ENCODE measurements at regions not wholly inside any gene's neighbourhood (a gene's known extent, or its start where the extent isn't known, plus 50 kb on each side); places are given as distances from the start of the nearest gene placed in this dataset.

DNA sequence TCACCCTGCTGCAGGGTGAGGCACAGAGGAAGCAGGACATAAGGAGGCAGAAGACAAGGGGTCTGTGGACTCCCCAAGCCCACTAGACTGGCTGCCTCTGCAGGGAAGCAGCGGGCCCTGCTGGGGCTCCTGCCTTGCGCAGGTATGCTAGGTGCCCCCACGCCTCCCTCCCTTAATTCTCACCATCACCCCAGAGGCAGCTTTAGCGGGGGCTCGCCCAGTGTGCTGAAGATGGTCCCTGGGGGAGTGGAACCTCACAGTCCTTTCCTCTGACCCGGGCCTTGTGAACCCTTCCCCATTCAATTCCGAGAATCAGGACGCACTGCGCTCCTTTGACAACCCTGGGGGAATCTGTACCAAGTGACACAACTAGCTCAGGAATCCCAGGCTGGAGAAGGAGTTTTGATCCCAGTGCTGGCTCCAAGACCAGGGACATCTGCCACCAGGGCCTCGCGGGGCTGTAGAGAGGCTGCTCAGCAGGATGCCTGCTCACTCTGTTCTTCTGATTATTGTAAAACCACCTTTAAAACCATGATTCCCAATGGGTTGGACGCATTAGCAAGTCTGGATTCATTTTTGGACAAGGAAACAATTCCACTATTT, 468.4 kb downstream of the TCERG1L start:
- Mint-ChIP-seq H3K9me3 (peaks cover 75% of the 10 kb centered on the region), H3K36me3 (ENCODE audit: low read depth) (peaks cover 7% of the 10 kb centered on the region; the same call in 1 of the 3 replicates), H3K4me1 (peaks cover 10% of the 10 kb centered on the region), H3K27me3 (ENCODE audit: insufficient read depth, low read depth, poor library complexity) (peaks cover 2% of the 10 kb centered on the region), H3K27ac (no peak overlapping the region), H3K4me3 (no peak overlapping the region)
- Histone ChIP-seq H3K9me2 (ENCODE audit: insufficient read depth) (no peaks in the 10 kb centered on the region), H2AFZ (no peak overlapping the region), H3K79me2 (replicated peaks; ENCODE audit: insufficient read depth) (no peaks in the 10 kb centered on the region), H3K27me3 (ENCODE audit: insufficient read depth) (no peaks in the 10 kb centered on the region), H3K4me3 (no peak overlapping the region), H3K4me1 (ENCODE audit: insufficient read depth) (0 out of 2 replicates have a peak, but pooled peaks cover 5% of the 10 kb centered on the region), H3F3A (replicated peaks; ENCODE audit: low read depth) (no peaks in the 10 kb centered on the region), H3K4me2 (no peak overlapping the region), H3K36me3 (ENCODE audit: insufficient read depth) (no peaks in the 10 kb centered on the region), H4K20me1 (replicated peaks; ENCODE audit: insufficient read depth) (no peaks in the 10 kb centered on the region), H3K27ac (ENCODE audit: low read depth) (no peak overlapping the region)
- ATAC-seq (no peak), DNase-seq (ENCODE audit: low spot score) (no peak)
- TF ChIP-seq, protein P1, sequence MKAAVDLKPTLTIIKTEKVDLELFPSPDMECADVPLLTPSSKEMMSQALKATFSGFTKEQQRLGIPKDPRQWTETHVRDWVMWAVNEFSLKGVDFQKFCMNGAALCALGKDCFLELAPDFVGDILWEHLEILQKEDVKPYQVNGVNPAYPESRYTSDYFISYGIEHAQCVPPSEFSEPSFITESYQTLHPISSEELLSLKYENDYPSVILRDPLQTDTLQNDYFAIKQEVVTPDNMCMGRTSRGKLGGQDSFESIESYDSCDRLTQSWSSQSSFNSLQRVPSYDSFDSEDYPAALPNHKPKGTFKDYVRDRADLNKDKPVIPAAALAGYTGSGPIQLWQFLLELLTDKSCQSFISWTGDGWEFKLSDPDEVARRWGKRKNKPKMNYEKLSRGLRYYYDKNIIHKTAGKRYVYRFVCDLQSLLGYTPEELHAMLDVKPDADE (IDR thresholded peaks at IDR 0.05): no peak
- TF ChIP-seq EZH2phosphoT487 (IDR thresholded peaks at IDR 0.05; ENCODE audit: unreplicated experiment) (no peak), JUNB (IDR thresholded peaks at IDR 0.05; ENCODE audit: unreplicated experiment) (no peak), NANOG (IDR thresholded peaks at IDR 0.05; ENCODE audit: borderline replicate concordance) (no peak), POLR2AphosphoS5 (IDR thresholded peaks at IDR 0.05; ENCODE audit: low read depth) (no peak), ZNF331 (CRISPR knock-in tag; IDR thresholded peaks at IDR 0.05; ENCODE audit: low read depth) (no peak), EZH2 (IDR thresholded peaks at IDR 0.05; ENCODE audit: low read depth, unreplicated experiment) (no peak), STAT1 (IDR thresholded peaks at IDR 0.05; ENCODE audit: unreplicated experiment) (no peak), CREB1 (CRISPR knock-in tag; IDR thresholded peaks at IDR 0.05; ENCODE audit: low read depth) (no peak), ZNF114 (CRISPR knock-in tag; IDR thresholded peaks at IDR 0.05) (no peak)
- TF ChIP-seq, protein P2, sequence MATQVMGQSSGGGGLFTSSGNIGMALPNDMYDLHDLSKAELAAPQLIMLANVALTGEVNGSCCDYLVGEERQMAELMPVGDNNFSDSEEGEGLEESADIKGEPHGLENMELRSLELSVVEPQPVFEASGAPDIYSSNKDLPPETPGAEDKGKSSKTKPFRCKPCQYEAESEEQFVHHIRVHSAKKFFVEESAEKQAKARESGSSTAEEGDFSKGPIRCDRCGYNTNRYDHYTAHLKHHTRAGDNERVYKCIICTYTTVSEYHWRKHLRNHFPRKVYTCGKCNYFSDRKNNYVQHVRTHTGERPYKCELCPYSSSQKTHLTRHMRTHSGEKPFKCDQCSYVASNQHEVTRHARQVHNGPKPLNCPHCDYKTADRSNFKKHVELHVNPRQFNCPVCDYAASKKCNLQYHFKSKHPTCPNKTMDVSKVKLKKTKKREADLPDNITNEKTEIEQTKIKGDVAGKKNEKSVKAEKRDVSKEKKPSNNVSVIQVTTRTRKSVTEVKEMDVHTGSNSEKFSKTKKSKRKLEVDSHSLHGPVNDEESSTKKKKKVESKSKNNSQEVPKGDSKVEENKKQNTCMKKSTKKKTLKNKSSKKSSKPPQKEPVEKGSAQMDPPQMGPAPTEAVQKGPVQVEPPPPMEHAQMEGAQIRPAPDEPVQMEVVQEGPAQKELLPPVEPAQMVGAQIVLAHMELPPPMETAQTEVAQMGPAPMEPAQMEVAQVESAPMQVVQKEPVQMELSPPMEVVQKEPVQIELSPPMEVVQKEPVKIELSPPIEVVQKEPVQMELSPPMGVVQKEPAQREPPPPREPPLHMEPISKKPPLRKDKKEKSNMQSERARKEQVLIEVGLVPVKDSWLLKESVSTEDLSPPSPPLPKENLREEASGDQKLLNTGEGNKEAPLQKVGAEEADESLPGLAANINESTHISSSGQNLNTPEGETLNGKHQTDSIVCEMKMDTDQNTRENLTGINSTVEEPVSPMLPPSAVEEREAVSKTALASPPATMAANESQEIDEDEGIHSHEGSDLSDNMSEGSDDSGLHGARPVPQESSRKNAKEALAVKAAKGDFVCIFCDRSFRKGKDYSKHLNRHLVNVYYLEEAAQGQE (IDR thresholded peaks at IDR 0.05; ENCODE audit: unreplicated experiment): no peak
- TF ChIP-seq, protein P3, sequence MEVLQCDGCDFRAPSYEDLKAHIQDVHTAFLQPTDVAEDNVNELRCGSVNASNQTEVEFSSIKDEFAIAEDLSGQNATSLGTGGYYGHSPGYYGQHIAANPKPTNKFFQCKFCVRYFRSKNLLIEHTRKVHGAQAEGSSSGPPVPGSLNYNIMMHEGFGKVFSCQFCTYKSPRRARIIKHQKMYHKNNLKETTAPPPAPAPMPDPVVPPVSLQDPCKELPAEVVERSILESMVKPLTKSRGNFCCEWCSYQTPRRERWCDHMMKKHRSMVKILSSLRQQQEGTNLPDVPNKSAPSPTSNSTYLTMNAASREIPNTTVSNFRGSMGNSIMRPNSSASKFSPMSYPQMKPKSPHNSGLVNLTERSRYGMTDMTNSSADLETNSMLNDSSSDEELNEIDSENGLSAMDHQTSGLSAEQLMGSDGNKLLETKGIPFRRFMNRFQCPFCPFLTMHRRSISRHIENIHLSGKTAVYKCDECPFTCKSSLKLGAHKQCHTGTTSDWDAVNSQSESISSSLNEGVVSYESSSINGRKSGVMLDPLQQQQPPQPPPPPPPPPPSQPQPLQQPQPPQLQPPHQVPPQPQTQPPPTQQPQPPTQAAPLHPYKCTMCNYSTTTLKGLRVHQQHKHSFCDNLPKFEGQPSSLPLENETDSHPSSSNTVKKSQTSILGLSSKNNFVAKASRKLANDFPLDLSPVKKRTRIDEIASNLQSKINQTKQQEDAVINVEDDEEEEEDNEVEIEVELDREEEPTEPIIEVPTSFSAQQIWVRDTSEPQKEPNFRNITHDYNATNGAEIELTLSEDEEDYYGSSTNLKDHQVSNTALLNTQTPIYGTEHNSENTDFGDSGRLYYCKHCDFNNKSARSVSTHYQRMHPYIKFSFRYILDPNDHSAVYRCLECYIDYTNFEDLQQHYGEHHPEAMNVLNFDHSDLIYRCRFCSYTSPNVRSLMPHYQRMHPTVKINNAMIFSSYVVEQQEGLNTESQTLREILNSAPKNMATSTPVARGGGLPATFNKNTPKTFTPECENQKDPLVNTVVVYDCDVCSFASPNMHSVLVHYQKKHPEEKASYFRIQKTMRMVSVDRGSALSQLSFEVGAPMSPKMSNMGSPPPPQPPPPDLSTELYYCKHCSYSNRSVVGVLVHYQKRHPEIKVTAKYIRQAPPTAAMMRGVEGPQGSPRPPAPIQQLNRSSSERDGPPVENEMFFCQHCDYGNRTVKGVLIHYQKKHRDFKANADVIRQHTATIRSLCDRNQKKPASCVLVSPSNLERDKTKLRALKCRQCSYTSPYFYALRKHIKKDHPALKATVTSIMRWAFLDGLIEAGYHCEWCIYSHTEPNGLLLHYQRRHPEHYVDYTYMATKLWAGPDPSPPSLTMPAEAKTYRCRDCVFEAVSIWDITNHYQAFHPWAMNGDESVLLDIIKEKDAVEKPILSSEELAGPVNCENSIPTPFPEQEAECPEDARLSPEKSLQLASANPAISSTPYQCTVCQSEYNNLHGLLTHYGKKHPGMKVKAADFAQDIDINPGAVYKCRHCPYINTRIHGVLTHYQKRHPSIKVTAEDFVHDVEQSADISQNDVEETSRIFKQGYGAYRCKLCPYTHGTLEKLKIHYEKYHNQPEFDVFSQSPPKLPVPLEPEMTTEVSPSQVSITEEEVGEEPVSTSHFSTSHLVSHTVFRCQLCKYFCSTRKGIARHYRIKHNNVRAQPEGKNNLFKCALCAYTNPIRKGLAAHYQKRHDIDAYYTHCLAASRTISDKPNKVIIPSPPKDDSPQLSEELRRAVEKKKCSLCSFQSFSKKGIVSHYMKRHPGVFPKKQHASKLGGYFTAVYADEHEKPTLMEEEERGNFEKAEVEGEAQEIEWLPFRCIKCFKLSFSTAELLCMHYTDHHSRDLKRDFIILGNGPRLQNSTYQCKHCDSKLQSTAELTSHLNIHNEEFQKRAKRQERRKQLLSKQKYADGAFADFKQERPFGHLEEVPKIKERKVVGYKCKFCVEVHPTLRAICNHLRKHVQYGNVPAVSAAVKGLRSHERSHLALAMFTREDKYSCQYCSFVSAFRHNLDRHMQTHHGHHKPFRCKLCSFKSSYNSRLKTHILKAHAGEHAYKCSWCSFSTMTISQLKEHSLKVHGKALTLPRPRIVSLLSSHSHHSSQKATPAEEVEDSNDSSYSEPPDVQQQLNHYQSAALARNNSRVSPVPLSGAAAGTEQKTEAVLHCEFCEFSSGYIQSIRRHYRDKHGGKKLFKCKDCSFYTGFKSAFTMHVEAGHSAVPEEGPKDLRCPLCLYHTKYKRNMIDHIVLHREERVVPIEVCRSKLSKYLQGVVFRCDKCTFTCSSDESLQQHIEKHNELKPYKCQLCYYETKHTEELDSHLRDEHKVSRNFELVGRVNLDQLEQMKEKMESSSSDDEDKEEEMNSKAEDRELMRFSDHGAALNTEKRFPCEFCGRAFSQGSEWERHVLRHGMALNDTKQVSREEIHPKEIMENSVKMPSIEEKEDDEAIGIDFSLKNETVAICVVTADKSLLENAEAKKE (CRISPR knock-in tag; IDR thresholded peaks at IDR 0.05): no peak
- TF ChIP-seq, protein P4, sequence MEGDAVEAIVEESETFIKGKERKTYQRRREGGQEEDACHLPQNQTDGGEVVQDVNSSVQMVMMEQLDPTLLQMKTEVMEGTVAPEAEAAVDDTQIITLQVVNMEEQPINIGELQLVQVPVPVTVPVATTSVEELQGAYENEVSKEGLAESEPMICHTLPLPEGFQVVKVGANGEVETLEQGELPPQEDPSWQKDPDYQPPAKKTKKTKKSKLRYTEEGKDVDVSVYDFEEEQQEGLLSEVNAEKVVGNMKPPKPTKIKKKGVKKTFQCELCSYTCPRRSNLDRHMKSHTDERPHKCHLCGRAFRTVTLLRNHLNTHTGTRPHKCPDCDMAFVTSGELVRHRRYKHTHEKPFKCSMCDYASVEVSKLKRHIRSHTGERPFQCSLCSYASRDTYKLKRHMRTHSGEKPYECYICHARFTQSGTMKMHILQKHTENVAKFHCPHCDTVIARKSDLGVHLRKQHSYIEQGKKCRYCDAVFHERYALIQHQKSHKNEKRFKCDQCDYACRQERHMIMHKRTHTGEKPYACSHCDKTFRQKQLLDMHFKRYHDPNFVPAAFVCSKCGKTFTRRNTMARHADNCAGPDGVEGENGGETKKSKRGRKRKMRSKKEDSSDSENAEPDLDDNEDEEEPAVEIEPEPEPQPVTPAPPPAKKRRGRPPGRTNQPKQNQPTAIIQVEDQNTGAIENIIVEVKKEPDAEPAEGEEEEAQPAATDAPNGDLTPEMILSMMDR (conservative IDR thresholded peaks at IDR 0.05; ENCODE audit: low read depth in 2 of 2): no peak

Data from GM23338 (cell line).